ENCODE measurements at regions not wholly inside any gene's neighbourhood (a gene's known extent, or its start where the extent isn't known, plus 50 kb on each side); places are given as distances from the start of the nearest gene placed in this dataset.

DNA sequence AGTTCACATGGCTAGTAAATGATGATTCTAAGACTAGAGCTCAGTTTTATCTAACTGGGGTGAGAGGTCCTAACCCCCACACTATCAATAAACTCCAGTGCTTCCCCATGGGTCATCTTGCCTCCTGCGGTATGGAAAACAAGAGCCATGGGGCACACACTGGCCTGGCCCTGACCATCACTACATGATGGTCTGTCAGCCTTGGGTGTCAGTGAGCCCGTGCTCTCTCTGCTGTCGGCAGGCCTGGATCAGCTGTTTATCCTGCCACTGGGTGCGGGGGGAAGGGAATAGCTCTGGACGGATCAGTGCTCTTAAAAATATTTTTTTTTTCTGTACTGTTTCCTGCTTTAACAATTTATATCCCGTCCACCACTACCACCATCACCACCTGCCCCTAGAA, 255.0 kb upstream of the ADGRL2 start:
- no peak for DNase-seq (ENCODE audit: low spot score)
- TF ChIP-seq, protein P1, sequence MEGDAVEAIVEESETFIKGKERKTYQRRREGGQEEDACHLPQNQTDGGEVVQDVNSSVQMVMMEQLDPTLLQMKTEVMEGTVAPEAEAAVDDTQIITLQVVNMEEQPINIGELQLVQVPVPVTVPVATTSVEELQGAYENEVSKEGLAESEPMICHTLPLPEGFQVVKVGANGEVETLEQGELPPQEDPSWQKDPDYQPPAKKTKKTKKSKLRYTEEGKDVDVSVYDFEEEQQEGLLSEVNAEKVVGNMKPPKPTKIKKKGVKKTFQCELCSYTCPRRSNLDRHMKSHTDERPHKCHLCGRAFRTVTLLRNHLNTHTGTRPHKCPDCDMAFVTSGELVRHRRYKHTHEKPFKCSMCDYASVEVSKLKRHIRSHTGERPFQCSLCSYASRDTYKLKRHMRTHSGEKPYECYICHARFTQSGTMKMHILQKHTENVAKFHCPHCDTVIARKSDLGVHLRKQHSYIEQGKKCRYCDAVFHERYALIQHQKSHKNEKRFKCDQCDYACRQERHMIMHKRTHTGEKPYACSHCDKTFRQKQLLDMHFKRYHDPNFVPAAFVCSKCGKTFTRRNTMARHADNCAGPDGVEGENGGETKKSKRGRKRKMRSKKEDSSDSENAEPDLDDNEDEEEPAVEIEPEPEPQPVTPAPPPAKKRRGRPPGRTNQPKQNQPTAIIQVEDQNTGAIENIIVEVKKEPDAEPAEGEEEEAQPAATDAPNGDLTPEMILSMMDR (IDR thresholded peaks at IDR 0.05; ENCODE audit: extremely low read depth, missing control alignments): no peak

DNA sequence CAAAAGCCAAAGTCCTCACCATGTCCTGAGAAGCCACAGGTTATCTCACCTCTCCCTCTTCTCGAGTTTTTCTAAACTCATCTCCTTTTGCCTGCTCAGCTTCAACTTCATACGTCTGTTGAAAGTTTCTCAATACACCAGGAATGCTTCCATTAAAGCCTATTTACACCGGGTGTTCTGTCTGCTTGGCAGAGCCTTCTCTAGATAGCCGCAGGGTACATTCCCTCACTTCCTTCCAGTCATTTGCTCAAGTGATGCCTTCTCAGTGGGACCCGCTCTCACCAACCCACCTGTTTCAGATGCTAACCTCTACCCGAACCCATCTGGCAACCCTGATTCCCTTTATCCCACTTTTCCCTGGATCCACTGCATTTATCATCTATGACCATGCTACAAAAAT, 257.0 kb upstream of the ADGRL2 start:
- TF ChIP-seq, protein P1 (IDR thresholded peaks at IDR 0.05; ENCODE audit: extremely low read depth, missing control alignments): no peak
- no peak for DNase-seq (ENCODE audit: low spot score)

- TF ChIP-seq, protein P1 (IDR thresholded peaks at IDR 0.05; ENCODE audit: extremely low read depth, missing control alignments): no peak
- no peak for DNase-seq (ENCODE audit: low spot score)
These were observed 258.5 kb upstream of the ADGRL2 start for GRCh38 chr1:81542196-81542595.

DNA sequence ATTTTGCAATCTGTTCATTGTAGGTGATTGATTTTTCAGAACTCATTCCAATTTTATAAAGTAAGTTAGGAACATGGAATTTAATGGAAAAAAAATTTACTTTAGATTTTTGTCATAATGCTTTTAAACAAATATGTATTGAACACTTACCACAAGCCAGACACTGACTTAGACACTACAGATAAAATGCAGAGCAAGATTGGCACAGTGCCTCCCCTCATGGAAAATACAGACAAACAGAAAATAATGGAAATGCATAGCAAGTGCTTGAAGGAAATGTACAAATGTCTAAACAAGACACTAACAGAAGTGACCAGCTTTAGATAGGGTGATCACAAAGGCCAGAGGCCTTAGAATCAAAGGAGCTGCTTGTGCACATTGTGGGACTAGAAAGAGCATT, 260.5 kb upstream of the ADGRL2 start:
- TF ChIP-seq, protein P1 (IDR thresholded peaks at IDR 0.05; ENCODE audit: extremely low read depth, missing control alignments): no peak
- no peak for DNase-seq (ENCODE audit: low spot score)

- TF ChIP-seq, protein P1 (IDR thresholded peaks at IDR 0.05; ENCODE audit: extremely low read depth, missing control alignments): no peak
- DNase-seq (ENCODE audit: low spot score): no peak
These were observed 271.7 kb upstream of the ADGRL2 start for GRCh38 chr1:81529014-81529413.

- TF ChIP-seq, protein P1 (IDR thresholded peaks at IDR 0.05; ENCODE audit: extremely low read depth, missing control alignments): no peak
- no peak for DNase-seq (ENCODE audit: low spot score)
These were observed 275.6 kb upstream of the ADGRL2 start for GRCh38 chr1:81525085-81525484.

- DNase-seq (ENCODE audit: low spot score): no peak
- TF ChIP-seq, protein P1 (IDR thresholded peaks at IDR 0.05; ENCODE audit: extremely low read depth, missing control alignments): no peak
These were observed 280.7 kb upstream of the ADGRL2 start for GRCh38 chr1:81519987-81520386.
